HepG2 (cell line): ENCODE measurements at regions not wholly inside any gene's neighbourhood (a gene's known extent, or its start where the extent isn't known, plus 50 kb on each side); places are given as distances from the start of the nearest gene placed in this dataset.

Experiments
- ATAC-seq: fragments of 200-7000 bp; cut with Tn5 transposase; 3 replicates; pipeline ENCODE4 v1.9.1; 2020; ENCODE audit warnings: mild to moderate bottlenecking, moderate library complexity
- BruUV-seq: library from RNA; stranded (reverse); fragments of 400-500 nt; replicated peaks from 2 replicates; lab custom pipeline; 2021; lab: Mats Ljungman, UMichigan
- CTCF ChIA-PET: fragments of 300-600 bp; formaldehyde crosslinking; extraction: SDS; loops from one replicate; lab custom pipeline; 2021; ENCODE audit warnings: low total read pairs, inconsistent platforms, low intra/inter-chr PET ratio; lab: Yijun Ruan, JAX
- POLR2A ChIA-PET: fragments of 350-600 bp; sonication (Branson Sonifier 250); formaldehyde crosslinking; loops from one replicate; lab custom pipeline; 2020; ENCODE audit warnings: antibody characterized with exemption, inconsistent platforms; lab: Yijun Ruan, JAX
- DNase-seq: peaks from one replicate; pipeline ENCODE4 v3.0.0-alpha.2; 2015; ENCODE audit warnings: low spot score
- FAIRE-seq: peaks from 3 replicates; lab custom pipeline; 2011; peaks lifted over from hg19 to GRCh38; lab: Jason Lieb, UNC
- H2AFZ ChIP-seq: one replicate; pipeline ENCODE4 v1.6.1; 2011; ENCODE audit warnings: low read length, inconsistent platforms
- H3K27ac ChIP-seq: fragments of 300-600 bp; 3 replicates; pipeline ENCODE4 v1.8.0; 2011; ENCODE audit warnings: mixed run types, mild to moderate bottlenecking, mixed read lengths, low read length, inconsistent platforms; ENCODE audit not compliant: insufficient read depth; ENCODE audit errors: extremely low read length
- H3K27me3 ChIP-seq, 2 experiments: fragments of 200-600 bp in 1 of 2; 2 replicates in 1 of 2; 3 replicates in 1 of 2; pipeline versions ENCODE4 v1.6.0 to v1.8.0; 2011; ENCODE audit warnings: low read length in 2 of 2, mild to moderate bottlenecking in 2 of 2, moderate library complexity in 2 of 2, inconsistent platforms in 1 of 2; ENCODE audit not compliant: insufficient read depth in 2 of 2, control insufficient read depth in 1 of 2
- H3K36me3 ChIP-seq, 2 experiments: fragments of 200-600 bp in 1 of 2; replicated peaks in 1 of 2; 2 replicates in 1 of 2; 3 replicates in 1 of 2; pipeline versions ENCODE4 v1.5.1 to v1.8.0; 2011; ENCODE audit warnings: low read length in 2 of 2, inconsistent platforms in 1 of 2; ENCODE audit not compliant: insufficient read depth in 2 of 2, control insufficient read depth in 1 of 2
- H3K4me1 ChIP-seq: 2 replicates; pipeline ENCODE4 v1.5.1; 2012; ENCODE audit warnings: low read length, inconsistent platforms; ENCODE audit not compliant: insufficient read depth
- H3K4me2 ChIP-seq: 2 replicates; pipeline ENCODE4 v1.6.0; 2011; ENCODE audit warnings: low read depth, low read length, inconsistent platforms
- H3K4me3 ChIP-seq, 3 experiments: fragments of 200-600 bp in 1 of 3; sonication (generic), shearing (Covaris generic) in 1 of 3; replicated peaks in 1 of 3; 2 replicates each; pipeline ENCODE4 v1.5.1; 2011 to 2016; ENCODE audit warnings: low read length in 3 of 3, inconsistent platforms in 2 of 3, low read depth in 2 of 3, mild to moderate bottlenecking in 2 of 3, control low read depth in 1 of 3, mixed read lengths in 1 of 3; ENCODE audit not compliant: insufficient read depth in 1 of 3
- H3K79me2 ChIP-seq: one replicate; pipeline ENCODE4 v1.6.1; 2011; ENCODE audit warnings: low read length, inconsistent platforms; ENCODE audit not compliant: insufficient read depth
- H3K9ac ChIP-seq: 2 replicates; pipeline ENCODE4 v1.6.0; 2011; ENCODE audit warnings: mild to moderate bottlenecking, low read depth, low read length, inconsistent platforms; ENCODE audit not compliant: insufficient read depth
- H3K9me3 ChIP-seq: 2 replicates; pipeline ENCODE4 v1.5.1; 2012; ENCODE audit warnings: mild to moderate bottlenecking, low read length
- H4K20me1 ChIP-seq: 2 replicates; pipeline ENCODE4 v1.6.0; 2011; ENCODE audit warnings: inconsistent platforms, mild to moderate bottlenecking, low read length, moderate library complexity; ENCODE audit not compliant: insufficient read depth
- AGO2 ChIP-seq: fragments of 200-400 bp; formaldehyde crosslinking; optimal IDR thresholded peaks from 2 replicates; pipeline ENCODE3; 2017; ENCODE audit warnings: mild to moderate bottlenecking, low read depth, low read length, moderate library complexity
- RFX1 ChIP-seq: fragments of 450-650 bp; IDR thresholded peaks from 2 replicates; pipeline ENCODE4 v1.6.1; 2017
- ZBTB34 ChIP-seq: sonication (generic); formaldehyde crosslinking; IDR thresholded peaks from 2 replicates; pipeline ENCODE4 v1.8.0; 2022; ENCODE audit warnings: mild to moderate bottlenecking, missing genetic modification reagents
- ZNF674 ChIP-seq: sonication (generic); formaldehyde crosslinking; IDR thresholded peaks from 2 replicates; pipeline ENCODE4 v1.5.0; 2020; ENCODE audit warnings: low read depth, mild to moderate bottlenecking, missing genetic modification reagents
- WGBS: methylation state at CpG from one replicate; pipeline ENCODE4 v1.1.6; 2017; ENCODE audit warnings: low lambda C conversion rate; 5-methylcytosine and 5-hydroxymethylcytosine counted together
- in situ Hi-C: cut with HindIII; loops from 2 replicates; pipeline ENCODE4 v1.10.0; 2017; ENCODE audit warnings: low pct_unique_long_range_greater_than_20kb; ENCODE audit not compliant: extremely low pct_ligation_motif_present
- intact Hi-C: fragments of 100-400 bp; cut with micrococcal nuclease; formaldehyde crosslinking; loops from one replicate; pipeline ENCODE4 v1.10.0; 2022; ENCODE audit not compliant: unreplicated experiment
- small RNA-seq, 3 experiments: library from RNA; depleted of rRNA; stranded (forward); fragments of <200 nt; gene quantifications; one replicate each; pipeline ENCODE3, GENCODE V24; 2012; ENCODE audit warnings: low read depth in 2 of 3, low replicate concordance in 1 of 3; ENCODE audit not compliant: insufficient read length in 3 of 3, insufficient read depth in 2 of 3

- TF ChIP-seq ZNF674 = no peak
Measured at GRCh38 chr14:104527857-104528459, 51.6 kb upstream of the C14orf180 start (continued).

DNA sequence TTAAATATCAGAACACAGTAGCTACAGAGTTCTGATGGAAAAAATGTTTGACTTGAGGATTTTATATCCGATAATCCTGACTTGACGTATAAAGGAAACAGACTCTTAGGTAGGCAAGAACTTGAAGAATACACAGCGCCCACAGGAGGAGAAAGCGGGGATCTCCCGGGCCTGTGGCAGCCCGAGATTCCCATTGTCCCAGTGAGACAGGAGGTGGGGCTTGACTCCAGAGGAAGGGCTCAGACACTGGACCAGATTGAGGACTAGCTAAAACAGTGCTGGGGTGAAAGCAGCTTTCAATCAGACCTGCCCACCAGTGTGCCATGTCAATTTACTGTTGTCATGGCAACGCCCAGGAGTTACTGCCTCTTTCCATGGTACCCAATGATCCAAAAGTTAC is 51.1 kb upstream of the C14orf180 start:
- no peaks in the 10 kb centered on the region for H3K4me1 ChIP-seq
- intact Hi-C loops (no loop called here), in situ Hi-C loops (no loop called here)
- BruUV-seq = no TSS peak
- 41% methylated on average over 7 of the region's 7 CpGs for WGBS
- DNase-seq = no peak
- no peaks in the 10 kb centered on the region for H3K79me2 ChIP-seq
- no peak for FAIRE-seq
- no peaks in the 10 kb centered on the region for H3K36me3 ChIP-seq
- no peaks in the 10 kb centered on the region for H4K20me1 ChIP-seq
- no peak overlapping the region for H3K27ac ChIP-seq
- H3K4me2 ChIP-seq = no peak overlapping the region
- peaks cover 19% of the 10 kb centered on the region for H3K9me3 ChIP-seq
- POLR2A ChIA-PET = no interaction called here
- ATAC-seq = no peak
- H3K27me3 ChIP-seq = peaks cover 0 to 13% of the 10 kb centered on the region in 2 experiments; a peak in 2 of 5 replicates
- H3K9ac ChIP-seq = no peak overlapping the region
- CTCF ChIA-PET = no interaction called here
- H2AFZ ChIP-seq = no peak overlapping the region
- TF ChIP-seq RFX1 = peak; percentile 44; the same call in 1 of the 2 replicates
- no peak for TF ChIP-seq ZBTB34 (CRISPR knock-in tag)
- TF ChIP-seq AGO2 = no peak
- no peak overlapping the region for H3K4me3 ChIP-seq

Small RNA genes in the stretch of these regions (small RNA-seq; reads per million reads assigned to genes)
- 0 reads per million in 3 experiments for gene RNU6-684P
